Hindlimb muscle (tissue), 1 donor: ENCODE measurements at regions not wholly inside any gene's neighbourhood (a gene's known extent, or its start where the extent isn't known, plus 50 kb on each side); places are given as distances from the start of the nearest gene placed in this dataset.

ENCODE experiments used
- DNase-seq: peaks from one replicate; pipeline ENCODE4 v3.0.0-alpha.2; 2013

GRCh38 chr20:24376311-24377099, 92.9 kb upstream of the SYNDIG1 start:
- no peak for DNase-seq

GRCh38 chr20:24373372-24373771, 96.1 kb upstream of the SYNDIG1 start:
- no peak for DNase-seq

- no peak for DNase-seq
Observed at GRCh38 chr20:24370911-24371695, 98.3 kb upstream of the SYNDIG1 start.

- no peak for DNase-seq
Observed at GRCh38 chr20:24370249-24370648, 99.2 kb upstream of the SYNDIG1 start.

GRCh38 chr20:24368253-24368652, 101.2 kb upstream of the SYNDIG1 start:
- no peak for DNase-seq

- DNase-seq: no peak
Observed at GRCh38 chr20:24366336-24367004, 103.0 kb upstream of the SYNDIG1 start.

GRCh38 chr20:24365670-24366069, 103.8 kb upstream of the SYNDIG1 start:
- DNase-seq: no peak

GRCh38 chr20:24364482-24364881, 104.9 kb upstream of the SYNDIG1 start:
- DNase-seq: no peak

GRCh38 chr20:24363031-24363430, 106.4 kb upstream of the SYNDIG1 start:
- no peak for DNase-seq

- DNase-seq: no peak
Observed at GRCh38 chr20:24362080-24362479, 107.3 kb upstream of the SYNDIG1 start.

GRCh38 chr20:24361541-24361940, 107.9 kb upstream of the SYNDIG1 start:
- no peak for DNase-seq

GRCh38 chr20:24360531-24360930, 108.9 kb upstream of the SYNDIG1 start:
- DNase-seq: no peak

GRCh38 chr20:24359321-24360027, 110.0 kb upstream of the SYNDIG1 start:
- DNase-seq: no peak

GRCh38 chr20:24357931-24358330, 111.5 kb upstream of the SYNDIG1 start:
- DNase-seq: no peak

GRCh38 chr20:24357177-24357576, 112.3 kb upstream of the SYNDIG1 start:
- DNase-seq: no peak

GRCh38 chr20:24353135-24353690, 116.2 kb upstream of the SYNDIG1 start:
- DNase-seq: no peak

- DNase-seq: no peak
Observed at GRCh38 chr20:24350923-24351368, 118.5 kb upstream of the SYNDIG1 start.

GRCh38 chr20:24341781-24342180, 127.6 kb upstream of the SYNDIG1 start:
- DNase-seq: no peak

GRCh38 chr20:24340933-24341332, 128.5 kb upstream of the SYNDIG1 start:
- no peak for DNase-seq

- DNase-seq: no peak
Observed at GRCh38 chr20:24339210-24339641, 130.2 kb upstream of the SYNDIG1 start.

- DNase-seq: no peak
Observed at GRCh38 chr20:24337551-24337950, 131.9 kb upstream of the SYNDIG1 start.

GRCh38 chr20:24337069-24337468, 132.4 kb upstream of the SYNDIG1 start:
- no peak for DNase-seq
